HEK293T (cell line): ENCODE measurements at regions not wholly inside any gene's neighbourhood (a gene's known extent, or its start where the extent isn't known, plus 50 kb on each side); places are given as distances from the start of the nearest gene placed in this dataset.

Experiments
- CTBP1 ChIP-seq: fragments of 450-650 bp; IDR thresholded peaks from 2 replicates; pipeline ENCODE4 v1.6.1; 2016; ENCODE audit warnings: borderline replicate concordance
- ELF4 ChIP-seq: fragments of 450-650 bp; IDR thresholded peaks from 2 replicates; pipeline ENCODE4 v1.6.1; 2017; ENCODE audit warnings: antibody characterized with exemption
- FOXA1 ChIP-seq: fragments of 450-650 bp; IDR thresholded peaks from 2 replicates; pipeline ENCODE4 v1.6.1; 2016; ENCODE audit warnings: mild to moderate bottlenecking
- SP1 ChIP-seq: fragments of 450-650 bp; IDR thresholded peaks from 2 replicates; pipeline ENCODE4 v1.6.1; 2017
- SUZ12 ChIP-seq: fragments of 450-650 bp; IDR thresholded peaks from 2 replicates; pipeline ENCODE4 v1.6.1; 2016; ENCODE audit warnings: mild to moderate bottlenecking
- TARDBP ChIP-seq: fragments of 450-650 bp; IDR thresholded peaks from 2 replicates; pipeline ENCODE4 v1.6.1; 2016
- ZNF384 ChIP-seq: fragments of 450-650 bp; IDR thresholded peaks from 2 replicates; pipeline ENCODE4 v1.6.1; 2016

DNA sequence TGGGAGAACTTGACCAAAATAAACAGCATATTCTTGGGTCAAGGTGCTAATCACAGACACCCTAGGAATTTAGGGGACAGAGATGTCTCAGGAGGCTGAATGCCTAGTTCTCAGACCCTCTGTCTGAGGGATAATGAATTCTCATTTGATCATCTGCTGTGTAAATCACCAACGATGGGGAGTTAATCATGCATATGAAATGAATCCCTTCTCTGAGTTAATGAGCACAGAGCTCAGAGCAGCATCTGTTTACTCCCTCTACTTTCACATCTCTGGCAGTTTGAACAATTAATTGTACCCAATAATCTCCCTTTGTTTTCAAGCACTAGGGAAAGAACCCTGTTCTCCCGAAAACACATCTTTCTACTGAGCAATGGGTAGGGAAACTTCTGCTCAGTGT, 129.4 kb upstream of the SRRM4 start:
- no peak for TF ChIP-seq SP1
- TF ChIP-seq TARDBP = no peak
- no peak for TF ChIP-seq FOXA1
- TF ChIP-seq CTBP1 = no peak
- TF ChIP-seq ELF4 = no peak
- TF ChIP-seq SUZ12 = no peak
- no peak for TF ChIP-seq ZNF384
